ENCODE measurements at regions not wholly inside any gene's neighbourhood (a gene's known extent, or its start where the extent isn't known, plus 50 kb on each side); places are given as distances from the start of the nearest gene placed in this dataset.

- no peak for DNase-seq (ENCODE audit: low read depth, low spot score)
- Histone ChIP-seq H3K4me1 (ENCODE audit: control insufficient read depth, extremely low read depth, insufficient read depth, low read length) (no peaks in the 10 kb centered on the region), H3K36me3 (ENCODE audit: control insufficient read depth in 2 of 2, extremely low read depth in 1 of 2, insufficient read depth in 2 of 2, low read length in 2 of 2) (no peaks in the 10 kb centered on the region), H3K9me3 (replicated peaks; ENCODE audit: control insufficient read depth, insufficient read depth, low read length) (no peaks in the 10 kb centered on the region), H3K4me2 (ENCODE audit: insufficient read depth, low read length) (no peak overlapping the region), H3K4me3 (replicated peaks in 1 of 3; ENCODE audit: insufficient read depth in 1 of 3, low read depth in 1 of 3, low read length in 3 of 3) (no peak overlapping the region), H3K27me3 (ENCODE audit: control insufficient read depth in 2 of 2, insufficient read depth in 2 of 2, low read length in 2 of 2) (no peaks in the 10 kb centered on the region), H3K9ac (replicated peaks; ENCODE audit: extremely low read depth, insufficient read depth, low read length) (no peak overlapping the region), H4K20me1 (replicated peaks; ENCODE audit: control insufficient read depth, extremely low read depth, insufficient read depth, low read length) (no peaks in the 10 kb centered on the region), H3K9me1 (replicated peaks; ENCODE audit: control insufficient read depth, extremely low read depth, insufficient read depth, low read length) (no peaks in the 10 kb centered on the region), H3K27ac (ENCODE audit: insufficient read depth, low read depth, low read length) (no peak overlapping the region), H2AFZ (ENCODE audit: low read depth, low read length) (no peak overlapping the region), H3K79me2 (ENCODE audit: control insufficient read depth, insufficient read depth, low read length) (no peaks in the 10 kb centered on the region)
- POLR2A ChIA-PET: no interaction called here
- dilution Hi-C loops (cut with MboI; ENCODE audit: extremely low pct_ligation_motif_present, low sequenced_read_pairs) (no loop called here), intact Hi-C loops (cut with micrococcal nuclease) (no loop called here)
- TF ChIP-seq POLR2AphosphoS5 (IDR thresholded peaks at IDR 0.05; ENCODE audit: insufficient read depth, low read depth, low read length) (no peak), MAX (IDR thresholded peaks at IDR 0.05; ENCODE audit: insufficient read depth, insufficient read length) (no peak), FOS (IDR thresholded peaks at IDR 0.05; ENCODE audit: borderline replicate concordance, insufficient read depth, low read length) (no peak), EZH2 (IDR thresholded peaks at IDR 0.05; ENCODE audit: borderline replicate concordance, low read depth, low read length, severe bottlenecking) (no peak), GATA2 (IDR thresholded peaks at IDR 0.05; ENCODE audit: insufficient read depth, insufficient read length, low read depth, low read length) (no peak), MYC (IDR thresholded peaks at IDR 0.05; ENCODE audit: low read depth, low read length) (no peak), JUN (IDR thresholded peaks at IDR 0.05; ENCODE audit: borderline replicate concordance, insufficient read depth, insufficient read length, low read depth) (no peak), CTCF (IDR thresholded peaks at IDR 0.05; ENCODE audit: extremely low read depth in 1 of 2, insufficient read depth in 1 of 2, low read depth in 1 of 2, low read length in 2 of 2) (no peak), POLR2A (IDR thresholded peaks at IDR 0.05; ENCODE audit: low read depth, low read length) (no peak)
- FAIRE-seq: no peak
- CTCF ChIA-PET: no interaction called here
- no TSS peak for BruUV-seq (replicated peaks)
Observed at GRCh38 chr7:94272821-94273583, 121.7 kb upstream of the COL1A2 start.
